ENCODE measurements at regions not wholly inside any gene's neighbourhood (a gene's known extent, or its start where the extent isn't known, plus 50 kb on each side); places are given as distances from the start of the nearest gene placed in this dataset.

GRCh38 chr5:31027721-31028120 is 165.8 kb upstream of the CDH6 start:
- TF ChIP-seq CTCF (IDR thresholded peaks at IDR 0.05; ENCODE audit: control extremely low read depth, extremely low read depth, low read depth, missing control alignments) = no peak
- no peak for DNase-seq (ENCODE audit: extremely low spot score)
- POLR2A ChIA-PET = no interaction called here
- CTCF ChIA-PET = no interaction called here

GRCh38 chr5:31023105-31023504 is 170.4 kb upstream of the CDH6 start:
- CTCF ChIA-PET = no interaction called here

GRCh38 chr5:31021181-31021624 is 172.3 kb upstream of the CDH6 start:
- no peak for DNase-seq (ENCODE audit: extremely low spot score)
- no peak for TF ChIP-seq CTCF (IDR thresholded peaks at IDR 0.05; ENCODE audit: control extremely low read depth, extremely low read depth, low read depth, missing control alignments)
- ChIA-PET CTCF (interaction anchor here (1.2 kb wide), 1 partner anchor 14 kb away, joined by 4 read pairs; no protein-coding TSS in a partner anchor), POLR2A (no interaction called here)

More at GRCh38 chr5:31023105-31023504, 170.4 kb upstream of the CDH6 start:
- POLR2A ChIA-PET = no interaction called here
- TF ChIP-seq CTCF (IDR thresholded peaks at IDR 0.05; ENCODE audit: control extremely low read depth, extremely low read depth, low read depth, missing control alignments) = no peak
- no peak for DNase-seq (ENCODE audit: extremely low spot score)

- CTCF ChIA-PET = no interaction called here
- POLR2A ChIA-PET = no interaction called here
- TF ChIP-seq CTCF (IDR thresholded peaks at IDR 0.05; ENCODE audit: control extremely low read depth, extremely low read depth, low read depth, missing control alignments) = no peak
- no peak for DNase-seq (ENCODE audit: extremely low spot score)
Observed at GRCh38 chr5:31008231-31008630, 185.3 kb upstream of the CDH6 start.

- no peak for TF ChIP-seq CTCF (IDR thresholded peaks at IDR 0.05; ENCODE audit: control extremely low read depth, extremely low read depth, low read depth, missing control alignments)
- POLR2A ChIA-PET = no interaction called here
- CTCF ChIA-PET = interaction anchor here (1.5 to 1.7 kb wide), 2 partner anchors 13 kb away, joined by 4 read pairs; no protein-coding TSS in a partner anchor
- DNase-seq (ENCODE audit: extremely low spot score) = no peak
Observed at GRCh38 chr5:31007672-31008071, 185.8 kb upstream of the CDH6 start.

GRCh38 chr5:31000287-31000686 is 193.2 kb upstream of the CDH6 start:
- ChIA-PET CTCF (interaction anchor here (1.0 kb wide), 1 partner anchor 62 kb away, joined by 3 read pairs; no protein-coding TSS in a partner anchor), POLR2A (no interaction called here)
- no peak for DNase-seq (ENCODE audit: extremely low spot score)
- TF ChIP-seq CTCF (IDR thresholded peaks at IDR 0.05; ENCODE audit: control extremely low read depth, extremely low read depth, low read depth, missing control alignments) = no peak

- DNase-seq (ENCODE audit: extremely low spot score) = no peak
- CTCF ChIA-PET = no interaction called here
- POLR2A ChIA-PET = no interaction called here
- TF ChIP-seq CTCF (IDR thresholded peaks at IDR 0.05; ENCODE audit: control extremely low read depth, extremely low read depth, low read depth, missing control alignments) = no peak
Observed at GRCh38 chr5:30997681-30998080, 195.8 kb upstream of the CDH6 start.

Measured in GM10248 (cell line).